Right hindlimb (tissue), 1 donor: ENCODE measurements at regions not wholly inside any gene's neighbourhood (a gene's known extent, or its start where the extent isn't known, plus 50 kb on each side); places are given as distances from the start of the nearest gene placed in this dataset.
"Not testable (repeated sequence)": the region's sequence is repeated elsewhere in the genome, so short reads cannot be mapped to it uniquely, and the experiment has no call there.

Experiments used
- DNase-seq: peaks from one replicate; pipeline ENCODE4 v3.0.0-alpha.2; 2018

DNA sequence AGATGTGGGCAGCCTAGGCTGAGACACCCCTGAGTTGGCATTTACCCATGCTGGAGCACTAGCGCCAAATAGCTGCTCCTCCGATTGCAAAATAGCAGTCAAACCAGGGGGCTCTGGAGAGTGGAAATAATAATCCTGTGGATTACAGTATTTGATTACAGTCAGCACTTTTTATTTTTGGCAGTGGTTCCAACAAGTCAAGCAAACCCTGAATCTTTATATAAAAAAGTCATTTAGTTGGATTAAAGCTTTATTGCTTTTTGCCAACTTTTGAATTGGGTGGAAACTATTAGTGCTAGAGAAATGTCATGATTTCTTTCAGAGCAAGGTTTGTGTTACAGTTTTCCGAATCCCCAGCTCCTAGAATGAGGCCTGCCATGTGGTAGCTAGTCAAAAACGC, 99.3 kb upstream of the FAM20A start:
- peak; percentile 46 for DNase-seq

DNA sequence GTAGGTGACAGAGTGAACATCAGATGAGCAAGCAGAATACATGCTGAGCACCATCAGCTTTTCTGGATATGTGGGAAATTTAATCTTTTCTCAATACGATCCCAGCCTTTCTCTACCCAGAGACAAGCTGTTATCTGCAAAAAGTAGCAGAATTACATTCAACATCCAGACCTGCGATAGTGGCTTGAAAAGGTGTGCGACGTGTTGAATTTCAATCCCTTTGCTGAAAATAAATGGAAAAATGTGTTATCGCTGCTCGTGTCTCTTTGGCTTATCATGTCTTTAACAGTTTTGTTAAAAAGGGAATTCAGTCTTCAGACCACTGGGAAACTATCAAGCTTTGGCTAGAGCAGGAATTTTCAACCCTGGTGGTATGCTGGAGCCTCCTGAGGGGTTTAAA, 98.8 kb upstream of the FAM20A start:
- DNase-seq = no peak

DNA sequence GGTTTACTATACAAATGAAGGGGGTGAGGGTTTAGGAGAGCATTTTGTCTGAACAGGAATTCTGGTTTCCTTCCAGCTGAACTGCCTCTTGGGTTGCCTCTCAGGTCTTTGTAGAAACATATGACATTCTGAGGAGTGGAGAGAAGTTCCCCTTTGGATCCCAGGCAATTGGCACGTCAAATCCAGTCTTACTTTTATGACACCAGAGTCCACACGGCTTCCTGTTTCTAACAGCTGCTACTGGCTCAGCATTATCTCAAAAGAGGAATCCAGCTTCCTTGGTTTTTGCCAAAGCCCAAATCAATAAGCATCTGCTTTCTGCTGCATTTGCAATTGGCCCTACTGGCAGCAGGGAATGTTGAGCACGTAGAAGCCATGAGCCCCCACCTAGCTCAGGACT, 97.6 kb upstream of the FAM20A start:
- peak; percentile 53 for DNase-seq

DNA sequence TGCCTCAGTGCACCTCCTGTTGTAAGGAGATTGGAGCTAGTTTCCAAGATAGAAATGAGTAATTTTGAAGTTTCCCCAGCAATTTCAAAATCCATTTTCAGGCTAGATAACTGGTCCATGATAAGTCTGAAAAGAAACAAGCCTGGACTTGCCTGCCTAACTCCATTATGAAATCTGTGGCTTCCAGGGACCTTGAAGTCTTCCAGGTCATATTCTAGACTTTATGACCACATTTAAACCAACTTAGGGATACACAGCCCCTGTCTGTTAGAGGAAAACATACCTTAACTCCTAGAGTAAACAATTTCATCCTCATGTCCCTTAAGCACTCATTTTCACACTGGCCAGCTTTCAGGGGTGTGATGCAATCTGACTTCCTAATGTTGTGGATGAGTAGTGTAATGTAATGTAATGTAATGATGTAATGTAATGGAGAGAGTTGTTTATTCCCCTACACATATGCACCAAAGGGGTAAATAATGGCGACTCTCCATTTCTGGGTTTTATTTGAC, 96.7 kb upstream of the FAM20A start:
- DNase-seq = no peak

DNA sequence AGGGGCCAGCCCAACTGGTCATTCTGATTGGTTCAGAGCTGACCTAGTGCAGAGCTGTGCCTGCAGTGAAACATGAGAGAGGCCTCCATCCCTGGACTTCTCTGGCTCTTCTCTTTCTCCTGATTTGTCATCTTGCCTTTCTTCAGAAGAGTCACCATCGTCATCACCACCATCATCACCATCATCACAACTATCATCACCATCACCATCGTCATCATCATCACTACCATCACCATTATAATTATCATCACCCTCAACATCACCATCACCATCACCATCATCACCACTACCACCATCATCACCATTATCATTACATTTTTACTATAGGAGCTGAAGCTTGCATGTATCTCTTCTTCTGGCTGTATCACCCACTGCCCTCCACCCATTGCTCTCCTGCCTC, 94.5 kb upstream of the FAM20A start:
- no peak for DNase-seq

DNA sequence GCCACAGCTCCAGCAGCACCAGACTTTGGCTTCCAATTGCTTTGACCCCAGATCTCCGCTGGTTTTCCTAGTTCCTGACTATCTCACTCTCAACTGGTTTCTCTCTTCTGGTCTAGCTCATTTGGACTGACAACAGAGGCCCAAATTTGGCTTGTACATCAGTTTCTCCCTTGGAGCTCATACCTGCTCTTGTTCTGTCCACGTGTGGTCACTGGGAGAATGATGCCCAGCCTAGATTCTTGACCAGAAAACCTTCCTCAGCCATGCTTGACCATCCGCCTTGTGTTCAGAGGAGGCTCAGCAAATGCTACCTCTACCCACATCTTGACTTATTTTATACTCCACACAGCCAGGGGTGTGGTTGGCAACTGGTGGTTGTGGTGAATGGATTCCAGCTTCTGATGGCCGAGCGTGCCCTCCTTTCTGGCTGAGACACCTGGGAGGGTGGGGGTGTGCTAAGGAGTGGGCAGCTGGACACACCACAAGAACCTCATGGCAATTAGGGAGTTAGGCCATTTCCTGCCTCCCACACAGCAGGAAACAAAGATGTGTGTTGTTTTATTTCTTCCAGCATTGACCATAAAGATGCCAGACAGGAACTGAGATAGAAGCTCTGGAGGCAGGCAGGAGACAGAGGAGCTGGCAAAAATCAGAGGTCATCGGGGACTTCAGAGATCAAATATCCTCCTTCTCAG, 93.8 kb upstream of the FAM20A start:
- DNase-seq = no peak

DNA sequence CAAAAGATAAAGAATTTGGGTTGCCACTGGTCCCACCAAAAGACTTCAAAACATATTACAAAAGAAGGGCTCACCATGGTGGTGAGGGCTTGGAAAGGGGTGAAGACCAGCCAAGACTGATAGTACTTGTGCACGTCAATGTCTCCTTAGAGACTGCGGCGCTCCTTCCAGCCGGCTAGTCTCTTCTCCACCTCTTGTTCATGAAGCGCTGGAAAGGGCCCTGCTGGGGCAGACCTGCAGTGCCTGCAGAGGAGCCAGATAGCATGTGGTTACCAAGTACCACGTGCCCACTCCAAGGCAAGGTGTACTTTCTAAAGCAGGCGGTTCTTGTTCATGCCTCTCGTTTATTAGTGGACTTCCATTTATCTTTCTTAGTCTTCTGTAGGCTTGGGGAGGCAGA, 92.7 kb upstream of the FAM20A start:
- DNase-seq = no peak

DNA sequence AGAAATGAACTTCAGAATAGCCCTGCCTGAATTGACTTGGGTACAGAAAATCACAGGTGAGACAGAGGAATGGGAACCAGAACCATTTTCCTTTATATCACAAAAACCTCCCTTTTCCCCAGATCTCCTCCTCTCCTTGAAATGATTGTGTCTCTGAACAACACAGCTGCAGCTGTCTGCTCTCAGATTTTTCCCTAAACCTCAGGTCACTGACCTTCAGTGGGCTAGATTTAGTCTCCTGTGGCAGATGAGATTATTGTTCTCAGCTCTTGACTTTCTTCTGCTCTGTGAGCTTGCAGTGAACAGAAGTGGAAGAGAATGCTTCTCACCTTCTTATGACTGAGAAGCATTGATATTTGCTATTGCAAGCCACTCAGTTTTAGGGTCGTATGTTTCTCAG, 92.3 kb upstream of the FAM20A start:
- DNase-seq = no peak

DNA sequence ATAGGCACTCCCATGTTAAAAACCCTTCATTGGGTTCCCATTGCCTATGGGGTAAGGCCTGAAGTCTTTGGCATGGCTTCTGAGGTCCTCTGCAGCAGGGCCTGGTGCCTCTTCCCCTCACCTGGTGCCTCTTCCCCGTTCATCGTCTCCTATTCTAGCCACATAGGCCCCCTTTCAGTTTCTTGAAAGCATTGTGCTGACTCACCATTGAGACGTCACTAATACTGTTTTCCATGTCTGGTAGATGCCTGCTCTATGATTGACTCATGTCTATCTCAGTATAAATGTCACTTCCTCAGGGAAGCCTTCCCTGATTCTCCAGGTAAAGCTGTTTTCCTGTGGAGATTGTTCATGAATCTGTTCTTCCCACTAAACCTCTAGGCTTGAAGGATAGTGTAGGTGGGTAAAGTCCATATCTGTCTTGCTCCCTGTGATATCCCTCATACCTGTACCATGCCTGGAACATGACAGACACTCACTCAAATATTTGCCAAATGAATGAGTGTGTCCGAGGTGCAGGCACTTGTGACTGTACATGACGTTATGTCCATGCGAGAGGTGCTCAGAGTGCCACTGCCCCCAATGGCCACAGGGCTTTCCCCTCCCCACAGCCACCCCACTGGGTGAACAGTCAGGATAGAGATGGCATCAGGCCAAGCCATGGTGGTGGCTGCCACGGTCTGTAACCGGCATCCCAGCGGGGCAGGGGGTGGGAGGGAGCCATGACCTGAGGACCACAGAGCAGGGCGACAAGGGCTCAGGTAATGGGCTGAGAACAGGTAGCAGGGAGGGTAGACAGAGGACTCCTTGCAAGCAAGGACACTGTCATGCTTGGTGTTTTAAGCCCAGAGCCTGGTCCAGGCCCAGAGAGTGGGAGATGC, 85.2 kb upstream of the FAM20A start:
- no peak for DNase-seq

DNA sequence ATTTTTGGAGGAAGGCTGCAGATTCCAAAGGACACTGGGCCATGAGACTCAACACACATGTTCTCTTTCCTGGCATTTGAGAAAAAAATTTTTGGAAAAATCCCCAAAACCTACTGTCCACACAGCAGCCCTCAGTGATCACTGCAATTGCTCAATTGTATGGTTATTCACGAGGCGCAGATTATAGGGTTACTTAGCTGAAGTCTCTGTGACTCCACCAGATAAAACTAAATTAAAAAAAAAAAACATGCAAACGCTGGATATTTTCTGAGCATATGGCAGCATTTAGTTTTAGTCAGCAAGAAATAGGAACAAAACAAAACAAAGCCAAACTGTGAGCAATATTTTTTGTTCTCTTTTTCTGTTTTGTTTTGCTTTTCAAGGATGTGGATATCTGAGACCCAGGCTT, 83.8 kb upstream of the FAM20A start:
- DNase-seq = no peak

DNA sequence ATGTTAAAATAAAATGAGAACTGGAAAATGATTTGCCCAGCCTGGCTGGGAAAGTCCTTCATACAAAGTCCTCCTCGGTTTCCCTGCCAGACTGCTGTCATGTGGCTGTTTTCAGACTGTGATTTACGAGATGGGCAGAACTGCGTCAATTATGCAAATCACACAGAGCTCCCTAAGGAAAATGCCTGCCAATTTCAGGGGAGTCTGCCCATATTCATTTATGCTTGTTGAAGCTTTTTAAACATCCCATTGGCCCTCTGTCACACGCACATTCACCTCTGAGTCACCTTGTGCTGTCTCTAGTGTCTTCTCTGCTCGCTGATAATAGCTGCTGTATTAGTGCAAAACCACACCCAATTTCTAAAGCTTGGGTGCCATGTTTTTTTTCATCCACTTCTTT, 81.7 kb upstream of the FAM20A start:
- no peak for DNase-seq

DNA sequence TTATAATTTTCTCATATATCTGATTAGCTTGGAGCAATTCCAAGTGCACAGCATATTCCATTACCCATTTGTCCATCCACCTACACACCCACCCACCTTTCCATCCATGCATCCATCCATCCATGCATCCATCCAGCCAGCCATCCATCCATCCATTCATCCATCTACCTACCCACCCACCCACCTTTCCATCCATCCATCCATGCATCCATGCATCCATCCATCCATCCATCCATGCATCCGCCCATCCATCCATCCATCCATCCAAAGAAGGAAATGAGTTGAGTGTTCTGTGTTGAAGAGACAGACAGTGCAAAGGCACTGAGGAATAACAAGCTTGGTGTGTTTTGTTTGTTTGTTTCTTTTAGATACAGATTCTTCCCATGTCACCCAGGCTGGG, 78.7 kb upstream of the FAM20A start:
- DNase-seq = no peak

DNA sequence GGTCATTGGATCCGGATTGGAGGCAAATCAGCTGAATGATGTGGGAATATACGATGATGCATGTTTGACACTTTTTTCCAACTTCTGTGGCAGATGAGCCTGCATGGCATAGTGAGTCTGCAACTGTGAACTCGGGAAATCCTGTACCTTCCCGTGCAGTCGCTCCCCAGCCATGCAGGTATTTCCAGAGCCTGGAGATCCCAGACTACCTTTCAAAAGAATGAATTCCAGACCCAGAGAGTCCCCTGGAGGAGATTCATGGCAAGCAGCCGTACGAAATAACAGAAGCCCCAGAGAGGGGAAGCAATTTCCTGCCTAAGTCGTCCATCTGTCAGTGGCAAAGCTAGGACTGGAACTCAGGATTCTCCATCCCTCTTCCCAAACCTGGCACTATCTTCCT, 75.7 kb upstream of the FAM20A start:
- DNase-seq = no peak

DNA sequence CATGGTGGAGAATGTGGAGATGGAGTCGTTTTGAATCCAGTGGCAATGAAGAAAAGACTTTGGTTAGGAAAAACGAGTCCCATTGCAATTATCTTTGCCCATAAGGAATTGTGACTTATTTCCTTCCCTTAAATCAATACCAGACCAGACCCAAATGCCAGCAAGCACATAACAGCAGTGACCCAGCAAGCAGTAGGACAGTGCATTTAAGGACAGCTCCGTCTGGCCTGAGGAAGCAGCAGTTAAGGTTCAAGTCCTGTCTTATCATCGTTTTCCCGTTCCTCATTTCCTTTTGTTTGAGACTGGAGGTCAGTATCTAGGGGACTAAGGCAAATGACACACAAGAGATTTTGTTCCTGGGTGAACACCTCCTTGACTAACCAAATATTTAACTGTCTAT, 74.6 kb upstream of the FAM20A start:
- no peak for DNase-seq

DNA sequence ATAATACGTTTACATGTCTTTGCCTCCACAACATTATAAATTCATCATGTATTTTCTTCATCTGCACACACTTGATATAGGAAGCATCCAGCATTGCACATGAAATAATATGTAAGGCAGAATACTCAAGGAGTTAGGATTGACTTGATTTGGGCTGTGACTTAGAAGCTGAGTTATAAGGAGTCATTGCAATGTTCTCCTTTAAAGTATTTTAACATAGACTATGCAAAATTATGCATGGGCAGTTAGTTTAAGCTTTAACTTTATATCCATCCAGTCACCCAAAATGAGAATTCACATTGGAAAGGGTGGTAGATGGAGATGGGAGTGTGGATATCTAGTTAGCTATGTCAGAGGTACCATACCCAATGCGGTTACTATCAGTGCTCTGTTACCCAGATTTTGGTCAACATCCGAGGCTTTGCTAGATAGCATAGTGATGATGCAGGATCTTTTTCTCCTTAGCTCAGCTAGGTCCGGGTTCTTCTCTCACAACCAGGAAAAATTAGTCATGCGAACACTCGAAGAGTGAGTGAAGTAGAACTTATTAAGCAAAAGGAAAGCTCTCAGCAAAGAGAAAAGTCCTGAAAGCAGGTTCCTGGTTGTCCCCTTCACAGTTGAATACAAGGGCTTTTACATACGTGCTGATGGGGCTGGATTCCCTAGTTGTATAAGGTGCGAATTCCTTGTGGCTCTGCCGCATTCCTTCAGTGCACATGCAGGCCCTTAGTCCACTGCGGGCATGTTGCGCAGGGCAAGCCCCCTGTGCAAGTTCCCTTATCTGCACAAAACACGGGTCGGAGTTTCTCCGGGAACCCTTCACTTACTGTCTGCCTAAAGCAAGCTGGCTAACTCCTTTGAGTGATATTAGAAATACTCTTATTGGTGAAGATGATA, 73.1 kb upstream of the FAM20A start:
- DNase-seq = no peak

DNA sequence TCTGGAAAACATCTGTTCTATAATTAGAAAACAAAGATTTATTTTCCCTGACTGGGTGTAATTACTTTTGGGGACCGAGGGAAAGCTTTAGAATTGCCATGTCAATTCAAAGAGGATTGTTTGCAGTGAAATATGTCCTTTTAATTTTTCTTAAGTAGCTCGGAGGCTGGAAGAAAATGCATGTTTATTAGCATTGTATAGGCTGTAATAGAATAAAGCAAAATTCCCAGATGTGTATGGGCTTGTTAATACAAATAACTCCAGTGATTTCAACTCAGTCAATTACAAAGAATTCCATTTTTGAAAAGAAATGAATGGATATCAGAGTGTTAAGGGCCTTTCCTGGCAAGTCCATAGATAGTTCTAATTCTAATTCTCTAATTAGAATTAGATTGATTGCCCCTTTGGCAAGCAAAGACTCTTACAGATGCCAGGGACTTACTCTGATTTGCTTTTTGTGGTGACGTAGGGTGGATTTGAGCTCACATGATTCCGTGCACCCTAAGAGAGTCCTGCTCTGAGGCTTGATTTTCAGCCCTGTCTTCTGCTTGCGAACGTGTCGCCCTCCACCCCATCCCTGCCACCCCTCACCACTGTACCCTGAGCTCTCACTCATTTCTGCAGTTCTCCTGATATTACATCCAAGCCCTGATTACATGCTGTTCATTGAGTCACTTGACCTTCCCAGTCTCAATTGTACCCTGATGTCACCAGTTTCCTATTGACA, 70.0 kb upstream of the FAM20A start:
- DNase-seq = no peak

DNA sequence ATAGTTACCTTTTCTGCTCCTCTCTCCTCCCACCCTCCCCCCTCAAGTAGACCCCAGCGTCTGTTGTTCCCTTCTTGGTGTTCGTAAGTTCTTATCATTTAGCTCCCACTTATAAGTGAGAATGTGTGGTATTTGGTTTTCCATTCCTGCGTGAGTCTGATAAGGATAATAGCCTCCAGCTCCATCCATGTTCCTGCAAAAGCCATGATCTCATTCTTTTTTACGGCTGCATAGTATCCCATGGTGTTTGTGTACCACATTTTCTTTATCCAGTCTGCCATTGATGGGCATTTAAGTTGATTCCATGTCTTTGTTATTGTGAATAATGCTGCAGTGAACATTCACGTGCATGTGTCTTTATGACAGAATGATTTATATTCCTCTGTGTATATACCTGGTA, 65.3 kb upstream of the FAM20A start:
- DNase-seq = not testable (repeated sequence)

DNA sequence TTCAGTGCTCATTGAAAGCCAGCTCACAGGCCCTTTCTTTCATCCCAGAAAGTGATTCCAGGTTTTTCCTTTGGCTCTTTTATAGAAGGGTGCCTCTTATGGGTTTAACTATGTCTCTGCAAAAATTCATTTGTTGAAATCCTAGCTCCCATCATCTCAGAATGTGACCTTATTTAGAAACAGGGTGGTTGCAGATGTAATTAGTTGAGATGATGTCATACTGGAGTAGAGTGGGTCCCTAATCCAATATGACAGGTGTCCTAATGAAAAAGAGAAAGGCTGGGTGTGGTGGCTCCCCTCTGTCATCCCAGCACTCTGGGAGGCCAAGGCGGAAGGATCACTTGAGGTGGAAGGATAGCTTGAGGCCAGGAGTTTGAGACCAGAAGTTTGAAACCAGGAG, 64.2 kb upstream of the FAM20A start:
- no peak for DNase-seq

DNA sequence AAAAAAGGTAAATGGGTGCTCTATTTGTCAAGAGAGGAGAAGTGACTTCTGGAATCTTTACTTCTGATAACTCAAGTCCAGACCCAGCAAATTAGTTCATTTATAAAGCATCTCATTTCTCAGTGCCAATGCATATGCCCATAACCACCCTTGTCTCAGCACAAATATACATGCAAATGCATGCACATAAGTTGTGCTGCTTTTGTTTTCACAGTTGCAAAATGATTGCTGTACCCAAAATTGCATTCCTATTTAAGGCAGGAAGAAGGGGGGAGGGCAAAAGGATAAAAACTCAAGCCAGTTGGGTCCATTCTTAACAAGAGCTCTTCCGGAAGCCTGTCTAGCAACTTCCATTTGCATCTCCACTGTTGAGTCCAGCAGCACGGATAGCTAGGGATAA, 61.3 kb upstream of the FAM20A start:
- DNase-seq = no peak

DNA sequence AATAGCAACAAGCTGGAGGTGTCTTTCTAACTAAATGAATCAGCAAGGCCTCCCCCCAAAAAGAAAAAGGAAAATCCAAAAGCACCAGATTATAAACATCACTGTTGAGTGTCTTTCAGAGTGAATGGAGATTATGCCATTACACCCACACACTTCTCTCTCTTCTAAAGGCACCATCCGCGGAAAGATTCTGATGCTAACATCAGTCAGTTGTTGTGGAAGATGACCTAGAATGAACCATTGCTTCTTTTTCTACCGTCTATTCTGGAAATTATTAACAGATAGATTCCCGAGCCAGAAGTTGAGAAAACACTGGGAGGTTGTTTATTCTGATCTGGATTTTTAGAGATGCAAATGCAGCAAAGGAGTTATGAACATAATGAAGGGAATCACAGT, 60.9 kb upstream of the FAM20A start:
- DNase-seq = no peak

DNA sequence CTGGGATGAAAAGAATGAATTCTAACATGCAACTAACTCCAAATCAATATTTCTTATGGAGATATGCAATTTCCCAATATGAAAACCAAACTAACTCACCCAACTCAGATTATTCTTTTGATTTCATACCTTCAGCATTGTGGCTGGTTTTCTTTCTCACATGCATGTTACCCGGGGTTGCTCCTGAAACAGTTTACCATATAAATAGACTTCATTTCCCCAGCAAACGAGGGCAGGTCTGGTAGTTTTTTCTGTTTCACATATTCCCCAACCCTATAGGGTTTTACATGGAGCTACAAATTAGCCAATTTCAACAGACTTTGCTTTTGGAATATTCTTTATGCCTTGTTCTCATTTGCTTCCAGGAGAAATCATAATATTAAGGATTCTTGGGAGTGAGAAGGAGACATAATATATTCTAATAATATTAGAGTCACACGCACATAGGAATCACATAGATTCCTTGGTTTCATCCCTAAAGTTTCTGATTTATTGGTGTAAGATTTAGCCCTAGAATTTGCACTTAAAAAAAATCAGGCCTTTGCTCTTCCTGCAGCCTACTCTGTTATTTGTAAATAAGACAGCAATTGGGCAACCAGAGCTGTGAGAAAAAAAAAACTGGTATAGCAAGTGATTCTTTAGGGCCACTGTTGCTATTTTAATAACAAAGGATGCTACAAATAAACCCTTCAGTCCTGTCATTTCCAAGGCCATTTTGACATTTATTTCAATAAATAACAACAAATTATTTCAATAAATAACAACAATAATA, 60.3 kb upstream of the FAM20A start:
- DNase-seq = no peak

DNA sequence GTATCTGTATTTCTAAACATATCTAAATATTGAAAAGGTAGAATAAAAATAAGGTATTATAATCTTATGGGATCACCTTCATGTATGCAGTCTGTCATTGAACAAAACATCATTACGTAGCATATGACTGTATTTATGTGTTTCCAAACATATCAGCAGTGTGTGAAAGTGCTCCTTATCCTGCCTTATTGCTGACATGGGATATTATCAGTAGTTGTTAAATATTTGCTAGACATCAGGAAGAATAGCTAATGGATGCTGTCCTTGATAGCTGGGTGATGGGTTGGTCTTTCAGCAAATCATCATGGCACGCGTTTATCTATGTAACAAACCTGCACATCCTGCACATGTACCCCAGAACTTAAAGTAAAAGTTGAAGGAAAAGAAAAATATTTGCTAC, 59.1 kb upstream of the FAM20A start:
- DNase-seq = no peak
